Activated B cell treated with CpG ODN at 0.5 μM for 24 hours (primary cell): ENCODE measurements at regions not wholly inside any gene's neighbourhood (a gene's known extent, or its start where the extent isn't known, plus 50 kb on each side); places are given as distances from the start of the nearest gene placed in this dataset.

ENCODE experiments used
- ATAC-seq: fragments of 200-7000 bp; cut with Tn5 transposase; one replicate; pipeline ENCODE4 v1.10.0; 2021; ENCODE audit warnings: low read depth, mild to moderate bottlenecking, moderate library complexity
- CTCF ChIA-PET: fragments of 350-600 bp; sonication (Branson Sonifier 250); formaldehyde crosslinking; loops from one replicate; lab custom pipeline; 2021; ENCODE audit warnings: antibody characterized with exemption; lab: Charles Lee
- POLR2A ChIA-PET: fragments of 350-600 bp; sonication (Branson Sonifier 250); formaldehyde crosslinking; loops from one replicate; lab custom pipeline; 2021; ENCODE audit warnings: antibody characterized with exemption; lab: Charles Lee
- DNase-seq: peaks from one replicate; pipeline ENCODE4 v3.0.0; 2022
- H3K27ac Mint-ChIP-seq: one replicate; pipeline ENCODE4 v1.8.0; 2020; ENCODE audit warnings: mixed read lengths
- H3K27me3 Mint-ChIP-seq: one replicate; pipeline ENCODE4 v1.8.0; 2021; ENCODE audit warnings: mixed read lengths
- H3K36me3 Mint-ChIP-seq: one replicate; pipeline ENCODE4 v1.8.0; 2021; ENCODE audit warnings: low read depth, mixed read lengths
- H3K4me1 Mint-ChIP-seq: one replicate; pipeline ENCODE4 v1.8.0; 2021; ENCODE audit warnings: mixed read lengths
- H3K4me3 Mint-ChIP-seq: one replicate; pipeline ENCODE4 v1.8.0; 2020; ENCODE audit warnings: mild to moderate bottlenecking, mixed read lengths
- H3K9me3 Mint-ChIP-seq: one replicate; pipeline ENCODE4 v1.8.0; 2020; ENCODE audit warnings: mixed read lengths
- intact Hi-C: fragments of 100-400 bp; cut with micrococcal nuclease; formaldehyde crosslinking; loops from one replicate; pipeline ENCODE4 v1.15.1; 2024
- TF ChIP-seq, protein P1 (sequence below): fragments of 200-600 bp; IDR thresholded peaks from one replicate; pipeline ENCODE4 v1.8.0; 2022; ENCODE audit warnings: antibody characterized with exemption, mild to moderate bottlenecking

DNA sequence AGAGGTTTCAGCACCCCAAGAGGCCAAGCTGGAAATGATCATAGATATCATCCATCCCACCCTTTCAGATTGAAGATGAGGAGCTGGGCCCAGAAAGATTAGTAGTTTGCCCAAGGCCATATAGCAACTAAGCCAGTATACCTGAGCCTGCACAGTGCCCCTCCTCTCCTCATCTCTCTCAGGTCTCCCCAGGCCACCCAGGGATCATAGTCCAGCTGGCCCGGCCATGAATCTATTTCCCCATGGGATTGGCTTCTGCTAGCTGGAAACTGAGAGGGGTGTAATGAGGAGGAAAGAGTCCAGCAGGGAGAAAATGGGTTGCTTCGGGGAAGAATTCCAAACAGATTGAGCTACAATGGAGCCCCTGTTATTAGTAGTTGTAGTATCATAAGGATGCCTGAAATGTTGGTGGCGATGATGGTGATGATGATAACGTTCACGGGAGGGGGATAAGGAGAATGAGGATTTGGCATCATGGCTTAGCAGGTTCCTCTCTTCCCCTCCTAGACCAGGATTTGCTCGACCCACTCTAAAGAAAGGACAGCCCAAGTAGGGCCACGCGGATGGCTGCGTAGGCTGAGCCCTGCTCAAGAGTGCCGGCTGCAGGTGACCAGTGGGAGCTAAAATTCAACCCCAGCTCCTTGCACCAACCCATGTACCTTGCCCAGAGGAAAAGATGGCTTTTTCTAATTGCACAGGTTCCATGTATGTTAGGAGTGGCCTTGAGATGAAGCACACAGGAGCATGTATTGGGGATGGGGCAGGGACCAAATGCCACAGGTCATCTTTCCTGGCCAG, 117.8 kb upstream of the PJA1 start:
- Mint-ChIP-seq H3K27me3 (peaks cover 2% of the 10 kb centered on the region), H3K27ac (no peak overlapping the region), H3K4me1 (peaks cover 2% of the 10 kb centered on the region), H3K36me3 (no peaks in the 10 kb centered on the region), H3K4me3 (no peak overlapping the region), H3K9me3 (no peaks in the 10 kb centered on the region)
- DNase-seq, result no peak
- ChIA-PET POLR2A (no interaction called here), CTCF (interaction anchor here (1.1 to 1.3 kb wide), 2 partner anchors 61 to 455 kb away, joined by 3 to 6 read pairs; no protein-coding TSS in a partner anchor)
- TF ChIP-seq, protein P1, sequence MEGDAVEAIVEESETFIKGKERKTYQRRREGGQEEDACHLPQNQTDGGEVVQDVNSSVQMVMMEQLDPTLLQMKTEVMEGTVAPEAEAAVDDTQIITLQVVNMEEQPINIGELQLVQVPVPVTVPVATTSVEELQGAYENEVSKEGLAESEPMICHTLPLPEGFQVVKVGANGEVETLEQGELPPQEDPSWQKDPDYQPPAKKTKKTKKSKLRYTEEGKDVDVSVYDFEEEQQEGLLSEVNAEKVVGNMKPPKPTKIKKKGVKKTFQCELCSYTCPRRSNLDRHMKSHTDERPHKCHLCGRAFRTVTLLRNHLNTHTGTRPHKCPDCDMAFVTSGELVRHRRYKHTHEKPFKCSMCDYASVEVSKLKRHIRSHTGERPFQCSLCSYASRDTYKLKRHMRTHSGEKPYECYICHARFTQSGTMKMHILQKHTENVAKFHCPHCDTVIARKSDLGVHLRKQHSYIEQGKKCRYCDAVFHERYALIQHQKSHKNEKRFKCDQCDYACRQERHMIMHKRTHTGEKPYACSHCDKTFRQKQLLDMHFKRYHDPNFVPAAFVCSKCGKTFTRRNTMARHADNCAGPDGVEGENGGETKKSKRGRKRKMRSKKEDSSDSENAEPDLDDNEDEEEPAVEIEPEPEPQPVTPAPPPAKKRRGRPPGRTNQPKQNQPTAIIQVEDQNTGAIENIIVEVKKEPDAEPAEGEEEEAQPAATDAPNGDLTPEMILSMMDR, result no peak
- intact Hi-C loops, result no loop called here
- no peak for ATAC-seq

DNA sequence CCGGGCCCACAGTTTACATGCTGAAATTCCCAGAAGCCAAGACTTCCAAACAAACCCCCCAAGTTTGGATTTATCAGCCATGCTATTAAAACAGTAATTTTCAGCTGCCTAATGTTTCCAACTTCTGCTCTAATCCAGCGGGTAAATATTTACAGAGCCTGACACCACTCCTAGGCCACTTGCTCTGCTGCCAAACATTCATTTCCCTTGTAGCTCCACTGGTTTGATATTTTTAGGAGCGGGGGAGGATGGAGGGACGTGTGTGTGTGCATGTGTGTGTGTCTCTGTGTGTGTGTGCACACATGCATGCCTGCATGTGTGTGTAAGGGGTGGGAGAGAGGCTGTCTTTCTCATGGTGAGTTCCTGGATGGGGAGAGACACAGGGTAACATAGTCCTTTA, 115.7 kb upstream of the PJA1 start:
- ChIA-PET CTCF (no interaction called here), POLR2A (no interaction called here)
- ATAC-seq (no peak), DNase-seq (no peak)
- no peak overlapping the region for H3K4me3 Mint-ChIP-seq
- intact Hi-C loops, result no loop called here
- H3K36me3 Mint-ChIP-seq, result no peaks in the 10 kb centered on the region
- H3K4me1 Mint-ChIP-seq, result no peaks in the 10 kb centered on the region
- H3K27ac Mint-ChIP-seq, result no peak overlapping the region
- no peaks in the 10 kb centered on the region for H3K9me3 Mint-ChIP-seq
- TF ChIP-seq, protein P1, result no peak
- H3K27me3 Mint-ChIP-seq, result peaks cover 4% of the 10 kb centered on the region

DNA sequence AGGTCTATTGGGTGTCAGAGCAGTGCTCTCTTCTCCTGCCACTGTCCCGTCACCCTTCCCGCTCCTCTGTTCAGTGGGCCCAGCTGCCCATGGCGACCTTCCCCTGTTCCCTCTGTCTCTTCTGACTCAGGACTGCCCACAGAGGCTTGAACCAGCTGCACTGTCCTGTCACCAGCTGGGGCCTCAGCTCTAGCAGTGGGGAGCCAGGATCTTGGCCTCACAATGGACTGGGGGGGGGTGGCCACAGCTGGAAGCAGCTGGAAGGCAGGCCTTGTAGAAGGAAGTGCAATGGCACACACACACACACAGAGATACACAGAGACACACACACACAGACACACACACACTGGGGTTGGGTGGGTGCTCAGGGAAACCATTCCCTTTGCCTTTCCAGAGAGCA, 114.0 kb upstream of the PJA1 start:
- Mint-ChIP-seq H3K27me3 (peaks cover 4% of the 10 kb centered on the region), H3K4me1 (no peaks in the 10 kb centered on the region), H3K36me3 (no peaks in the 10 kb centered on the region), H3K4me3 (no peak overlapping the region), H3K27ac (no peak overlapping the region), H3K9me3 (no peaks in the 10 kb centered on the region)
- intact Hi-C loops, result no loop called here
- ATAC-seq, result no peak
- TF ChIP-seq, protein P1, result no peak
- DNase-seq, result no peak
- ChIA-PET CTCF (no interaction called here), POLR2A (no interaction called here)

DNA sequence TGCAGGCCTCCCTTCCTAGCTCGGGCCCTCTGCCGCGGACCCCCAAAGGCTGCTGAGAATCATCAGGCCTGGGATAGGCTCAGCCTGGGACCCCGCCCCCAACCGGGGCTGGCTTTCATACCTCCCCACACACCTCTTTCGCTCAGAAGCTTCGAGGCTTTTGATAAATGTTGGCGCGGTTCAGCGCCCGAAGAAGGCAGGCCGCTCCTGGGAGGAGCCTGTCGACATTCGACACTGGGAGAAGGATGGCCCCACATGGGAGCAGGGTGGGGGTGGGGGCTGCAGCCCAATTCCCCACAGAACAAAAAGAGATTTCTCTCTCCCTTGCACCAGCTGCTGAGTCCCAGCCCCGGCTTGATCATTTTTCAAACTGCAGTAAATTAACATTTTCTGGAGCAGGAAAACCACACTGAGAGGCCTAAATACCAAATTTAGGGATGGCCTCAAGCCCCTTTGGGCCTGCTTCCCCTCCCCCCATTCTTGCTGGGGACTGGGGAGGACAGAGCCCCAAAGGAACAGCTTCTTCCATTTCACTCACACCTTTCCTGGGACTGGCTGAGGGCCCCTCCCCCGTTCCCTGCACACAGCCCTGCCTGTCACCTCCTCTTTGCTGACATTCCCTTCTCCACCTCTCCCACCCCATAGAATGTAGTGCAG, 112.9 kb upstream of the PJA1 start:
- TF ChIP-seq, protein P1, result no peak
- peaks cover 4% of the 10 kb centered on the region for H3K27me3 Mint-ChIP-seq
- no peaks in the 10 kb centered on the region for H3K4me1 Mint-ChIP-seq
- intact Hi-C loops, result no loop called here
- H3K36me3 Mint-ChIP-seq, result no peaks in the 10 kb centered on the region
- ChIA-PET POLR2A (no interaction called here), CTCF (no interaction called here)
- H3K4me3 Mint-ChIP-seq, result no peak overlapping the region
- H3K27ac Mint-ChIP-seq, result no peak overlapping the region
- DNase-seq (no peak), ATAC-seq (no peak)
- H3K9me3 Mint-ChIP-seq, result no peaks in the 10 kb centered on the region

DNA sequence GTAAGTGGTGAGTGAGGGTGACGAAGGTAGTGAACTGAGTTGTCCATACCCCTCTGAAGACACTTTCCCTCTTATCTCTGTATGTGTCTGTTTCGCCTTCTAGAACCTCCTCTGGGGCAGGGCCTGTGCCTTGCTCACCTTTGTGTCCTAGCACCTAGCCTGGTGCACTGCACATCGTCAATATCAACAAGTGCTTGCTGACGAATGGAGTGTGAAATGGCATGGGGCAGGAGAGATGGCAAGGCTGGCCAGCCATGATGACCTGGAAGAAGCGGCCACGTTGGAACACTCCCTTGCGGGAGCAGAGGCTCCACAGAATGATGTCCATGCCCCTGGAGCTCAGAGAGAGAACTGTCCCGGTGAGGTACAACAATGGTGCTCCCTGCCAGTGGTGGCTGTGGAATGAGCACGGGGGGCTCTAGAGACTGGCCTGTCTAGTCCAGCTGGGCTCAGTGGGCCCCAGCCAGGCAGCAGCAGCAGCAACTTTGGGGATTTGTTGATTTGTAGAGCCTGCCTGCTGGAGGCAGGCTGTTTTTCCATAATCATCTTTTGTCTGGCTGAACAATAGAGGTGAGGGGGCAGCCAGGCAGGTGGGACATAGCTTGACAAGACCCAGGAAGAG, 112.2 kb upstream of the PJA1 start:
- H3K27me3 Mint-ChIP-seq, result peaks cover 4% of the 10 kb centered on the region
- no peak for ATAC-seq
- DNase-seq, result no peak
- TF ChIP-seq, protein P1, result no peak
- no peak overlapping the region for H3K27ac Mint-ChIP-seq
- H3K4me1 Mint-ChIP-seq, result no peaks in the 10 kb centered on the region
- CTCF ChIA-PET, result no interaction called here
- H3K4me3 Mint-ChIP-seq, result no peak overlapping the region
- H3K36me3 Mint-ChIP-seq, result no peaks in the 10 kb centered on the region
- POLR2A ChIA-PET, result no interaction called here
- no peaks in the 10 kb centered on the region for H3K9me3 Mint-ChIP-seq
- intact Hi-C loops, result no loop called here
